ENCODE measurements at regions not wholly inside any gene's neighbourhood (a gene's known extent, or its start where the extent isn't known, plus 50 kb on each side); places are given as distances from the start of the nearest gene placed in this dataset.

- no peak for DNase-seq (ENCODE audit: low read depth in 2 of 2)
These were observed 668.7 kb downstream of the BRD1 start for GRCh38 chr22:49158741-49159564.

- no peak for DNase-seq (ENCODE audit: low read depth in 2 of 2)
These were observed 669.9 kb downstream of the BRD1 start for GRCh38 chr22:49157529-49158339.

GRCh38 chr22:49156662-49157285 is 670.9 kb downstream of the BRD1 start:
- DNase-seq (ENCODE audit: low read depth in 2 of 2), result no peak

GRCh38 chr22:49155770-49156580 is 671.7 kb downstream of the BRD1 start:
- DNase-seq (ENCODE audit: low read depth in 2 of 2), result no peak

GRCh38 chr22:49155039-49155769 is 672.5 kb downstream of the BRD1 start:
- no peak for DNase-seq (ENCODE audit: low read depth in 2 of 2)

- no peak for DNase-seq (ENCODE audit: low read depth in 2 of 2)
These were observed 673.2 kb downstream of the BRD1 start for GRCh38 chr22:49154433-49154832.

- DNase-seq (ENCODE audit: low read depth in 2 of 2), result no peak
These were observed 673.8 kb downstream of the BRD1 start for GRCh38 chr22:49153921-49154320.

- no peak for DNase-seq (ENCODE audit: low read depth in 2 of 2)
These were observed 674.5 kb downstream of the BRD1 start for GRCh38 chr22:49152939-49153770.

GRCh38 chr22:49152127-49152938 is 675.3 kb downstream of the BRD1 start:
- no peak for DNase-seq (ENCODE audit: low read depth in 2 of 2)

- DNase-seq (ENCODE audit: low read depth in 2 of 2), result no peak
These were observed 676.2 kb downstream of the BRD1 start for GRCh38 chr22:49151256-49152126.

GRCh38 chr22:49150801-49151221 is 676.9 kb downstream of the BRD1 start:
- no peak for DNase-seq (ENCODE audit: low read depth in 2 of 2)

GRCh38 chr22:49149721-49150608 is 677.7 kb downstream of the BRD1 start:
- DNase-seq (ENCODE audit: low read depth in 2 of 2), result no peak

- no peak for DNase-seq (ENCODE audit: low read depth in 2 of 2)
These were observed 678.7 kb downstream of the BRD1 start for GRCh38 chr22:49148895-49149418.

- no peak for DNase-seq (ENCODE audit: low read depth in 2 of 2)
These were observed 680.0 kb downstream of the BRD1 start for GRCh38 chr22:49147617-49148175.

- no peak for DNase-seq (ENCODE audit: low read depth in 2 of 2)
These were observed 680.5 kb downstream of the BRD1 start for GRCh38 chr22:49147171-49147570.

- no peak for DNase-seq (ENCODE audit: low read depth in 2 of 2)
These were observed 681.2 kb downstream of the BRD1 start for GRCh38 chr22:49146511-49146910.

GRCh38 chr22:49143812-49144211 is 683.9 kb downstream of the BRD1 start:
- DNase-seq (ENCODE audit: low read depth in 2 of 2), result no peak
